GM13976 (cell line): ENCODE measurements at regions not wholly inside any gene's neighbourhood (a gene's known extent, or its start where the extent isn't known, plus 50 kb on each side); places are given as distances from the start of the nearest gene placed in this dataset.

Experiments used
- DNase-seq: peaks from one replicate; pipeline ENCODE4 v3.0.0; 2012; ENCODE audit warnings: low spot score
- CTCF ChIP-seq: IDR thresholded peaks from 2 replicates; pipeline ENCODE4 v1.5.1; 2012; ENCODE audit warnings: borderline replicate concordance, mild to moderate bottlenecking; ENCODE audit not compliant: insufficient read depth; ENCODE audit errors: extremely low read depth, missing control alignments, control extremely low read depth
- in situ Hi-C: fragments of 300-500 bp; cut with MboI; formaldehyde crosslinking; loops from one replicate; pipeline ENCODE4 v1.12.0; 2022; ENCODE audit warnings: low sequenced_read_pairs, mixed read lengths, inconsistent platforms; ENCODE audit not compliant: unreplicated experiment

GRCh38 chr20:19881080-19881840 lies 123.2 kb downstream of the RIN2 start:
- in situ Hi-C loops: no loop called here
- TF ChIP-seq CTCF: no peak
- DNase-seq: no peak

GRCh38 chr20:19881990-19882389 lies 123.9 kb downstream of the RIN2 start:
- in situ Hi-C loops: no loop called here
- TF ChIP-seq CTCF: no peak
- DNase-seq: no peak

GRCh38 chr20:19882446-19882845 lies 124.4 kb downstream of the RIN2 start:
- in situ Hi-C loops: no loop called here
- DNase-seq: no peak
- no peak for TF ChIP-seq CTCF

GRCh38 chr20:19883501-19883900 lies 125.4 kb downstream of the RIN2 start:
- in situ Hi-C loops: no loop called here
- TF ChIP-seq CTCF: no peak
- DNase-seq: no peak

- in situ Hi-C loops: no loop called here
- TF ChIP-seq CTCF: no peak
- no peak for DNase-seq
These were observed 127.5 kb downstream of the RIN2 start for GRCh38 chr20:19885594-19885938.

GRCh38 chr20:19885939-19886660 lies 128.0 kb downstream of the RIN2 start:
- in situ Hi-C loops: no loop called here
- no peak for DNase-seq
- no peak for TF ChIP-seq CTCF
